B cell (primary cell): ENCODE measurements at regions not wholly inside any gene's neighbourhood (a gene's known extent, or its start where the extent isn't known, plus 50 kb on each side); places are given as distances from the start of the nearest gene placed in this dataset.

Experiments
- ATAC-seq: fragments of 200-7000 bp; cut with Tn5 transposase; one replicate; pipeline ENCODE4 v1.10.0; 2021; ENCODE audit warnings: low read depth, mild to moderate bottlenecking, moderate number of reproducible peaks, moderate library complexity
- CTCF ChIA-PET: fragments of 350-600 bp; sonication (Branson Sonifier 250); formaldehyde crosslinking; loops from one replicate; lab custom pipeline; 2021; ENCODE audit warnings: antibody characterized with exemption, inconsistent platforms; lab: Charles Lee
- POLR2A ChIA-PET: fragments of 350-600 bp; sonication (Branson Sonifier 250); formaldehyde crosslinking; loops from one replicate; lab custom pipeline; 2021; ENCODE audit warnings: antibody characterized with exemption; lab: Charles Lee
- DNase-seq: peaks from one replicate; pipeline ENCODE4 v3.0.0; 2013
- H2AFZ ChIP-seq: 2 replicates; pipeline ENCODE4 v1.6.1; 2012; ENCODE audit warnings: mild to moderate bottlenecking, low read depth, low read length; ENCODE audit not compliant: insufficient read depth, poor library complexity, severe bottlenecking
- H3K27ac ChIP-seq, 2 donors: 1 replicate in 1 of 2; 2 replicates in 1 of 2; pipeline ENCODE4 v1.5.1; 2012 to 2013; ENCODE audit warnings: low read length in 2 of 2, mild to moderate bottlenecking in 2 of 2, moderate library complexity in 1 of 2
- H3K27me3 ChIP-seq, 4 experiments: fragments of 200-600 bp in 1 of 4; sonication (generic) in 1 of 4; replicated peaks in 1 of 4; 1 replicate in 2 of 4; 2 replicates in 2 of 4; pipeline versions ENCODE4 v1.6.1 to v1.7.0; 2013 to 2016; ENCODE audit warnings: low read length in 3 of 4, mild to moderate bottlenecking in 2 of 4, mixed read lengths in 1 of 4, moderate library complexity in 1 of 4; ENCODE audit not compliant: insufficient read depth in 4 of 4, control insufficient read depth in 3 of 4; ENCODE audit errors: control extremely low read depth in 1 of 4
- H3K36me3 ChIP-seq, 2 experiments: replicated peaks in 1 of 2; 1 replicate in 1 of 2; 2 replicates in 1 of 2; pipeline versions ENCODE4 v1.6.1 to v1.7.1; 2013; ENCODE audit warnings: low read length in 1 of 2; ENCODE audit not compliant: insufficient read depth in 2 of 2, control insufficient read depth in 1 of 2; ENCODE audit errors: control extremely low read depth in 1 of 2, extremely low read depth in 1 of 2
- H3K4me1 ChIP-seq, 2 donors: fragments of 200-600 bp in 1 of 2; sonication (generic) in 1 of 2; 1 replicate in 1 of 2; 2 replicates in 1 of 2; pipeline versions ENCODE4 v1.5.1 to v1.6.1; 2013 to 2017; ENCODE audit warnings: low read length in 2 of 2; ENCODE audit not compliant: control insufficient read depth in 2 of 2, insufficient read depth in 2 of 2
- H3K4me2 ChIP-seq: replicated peaks from 2 replicates; pipeline ENCODE3; 2012; ENCODE audit warnings: mild to moderate bottlenecking, low read depth, low read length; ENCODE audit not compliant: poor library complexity, severe bottlenecking
- H3K4me3 ChIP-seq, 5 experiments: fragments of 200-600 bp in 1 of 5; sonication (generic) in 1 of 5; 1 replicate in 3 of 5; 2 replicates in 2 of 5; pipeline versions ENCODE4 v1.5.1 to v1.7.0; 2011 to 2016; ENCODE audit warnings: low read length in 4 of 5, mild to moderate bottlenecking in 4 of 5, low read depth in 2 of 5, control low read depth in 1 of 5, moderate library complexity in 1 of 5; ENCODE audit not compliant: insufficient read depth in 1 of 5; ENCODE audit errors: control extremely low read depth in 1 of 5, extremely low read depth in 1 of 5
- H3K79me2 ChIP-seq: fragments of 200-600 bp; sonication (generic); one replicate; pipeline ENCODE4 v1.6.0; 2016; ENCODE audit warnings: low read length; ENCODE audit not compliant: control insufficient read depth, insufficient read depth
- H3K9ac ChIP-seq: fragments of 200-600 bp; sonication (generic); 2 replicates; pipeline ENCODE4 v1.6.1; 2017; ENCODE audit warnings: mild to moderate bottlenecking, low read length, moderate library complexity
- H3K9me3 ChIP-seq, 3 donors: one replicate each; pipeline versions ENCODE4 v1.6.1 to v1.7.1; 2013; ENCODE audit warnings: low read length in 2 of 3; ENCODE audit not compliant: control insufficient read depth in 2 of 3, insufficient read depth in 1 of 3; ENCODE audit errors: control extremely low read depth in 1 of 3
- H4K20me1 ChIP-seq: 2 replicates; pipeline ENCODE4 v1.6.0; 2012; ENCODE audit warnings: mild to moderate bottlenecking, low read length; ENCODE audit not compliant: insufficient read depth, control insufficient read depth, poor library complexity, severe bottlenecking
- H3K27ac Mint-ChIP-seq: one replicate; pipeline ENCODE4 v1.8.0; 2021; ENCODE audit warnings: mixed read lengths
- H3K27me3 Mint-ChIP-seq: one replicate; pipeline ENCODE4 v1.8.0; 2021; ENCODE audit warnings: mixed read lengths
- H3K4me1 Mint-ChIP-seq: one replicate; pipeline ENCODE4 v1.8.0; 2021; ENCODE audit warnings: mixed read lengths
- H3K4me3 Mint-ChIP-seq: one replicate; pipeline ENCODE4 v1.8.0; 2021; ENCODE audit warnings: mixed read lengths
- H3K9me3 Mint-ChIP-seq: one replicate; pipeline ENCODE4 v1.8.0; 2022; ENCODE audit warnings: mixed read lengths; ENCODE audit not compliant: insufficient read depth
- EZH2 ChIP-seq: IDR thresholded peaks from 2 replicates; pipeline ENCODE4 v1.6.1; 2012; ENCODE audit warnings: borderline replicate concordance, low read depth, mild to moderate bottlenecking, moderate library complexity, low read length; ENCODE audit not compliant: insufficient read depth, poor library complexity, severe bottlenecking
- WGBS: methylation state at CpG from one replicate; pipeline ENCODE4 v1.1.5; 2013; ENCODE audit warnings: missing lambda C conversion rate; ENCODE audit not compliant: insufficient coverage; 5-methylcytosine and 5-hydroxymethylcytosine counted together
- intact Hi-C: fragments of 100-400 bp; cut with micrococcal nuclease; formaldehyde crosslinking; loops from one replicate; pipeline ENCODE4 v1.10.0; 2022
- TF ChIP-seq, protein P1 (sequence below): fragments of 200-600 bp; IDR thresholded peaks from one replicate; pipeline ENCODE4 v1.8.0; 2022; ENCODE audit warnings: antibody characterized with exemption, mild to moderate bottlenecking

DNA sequence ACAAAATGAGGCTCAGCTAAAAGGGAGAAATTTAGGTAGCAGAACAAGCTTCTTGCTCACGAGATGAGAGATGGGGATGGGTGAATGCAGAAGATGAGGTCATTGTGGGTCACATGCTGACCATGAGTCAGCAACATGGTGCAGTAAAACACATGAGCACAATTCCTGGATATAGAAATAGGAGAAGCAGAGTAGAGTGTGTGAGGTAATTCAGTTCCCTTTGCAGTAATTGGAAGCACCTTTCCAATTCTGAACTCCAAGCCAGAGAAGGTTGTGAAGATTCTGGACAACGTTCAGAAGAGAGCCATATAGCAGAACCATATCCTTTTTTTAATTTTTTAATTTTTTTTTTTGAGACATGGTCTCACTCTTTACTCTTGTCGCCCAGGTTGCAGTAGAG, 62.0 kb upstream of the LMNTD1 start:
- no peak for DNase-seq
- Histone ChIP-seq H3K9ac (no peak overlapping the region), H3K4me2 (no peak overlapping the region), H3K27me3 (no peaks in the 10 kb centered on the region), H3K4me1 (no peaks in the 10 kb centered on the region), H3K9me3 (peaks cover 0 to 1% (median 0%) of the 10 kb centered on the region in 3 donors), H3K79me2 (no peaks in the 10 kb centered on the region), H3K27ac (no peak overlapping the region), H4K20me1 (no peaks in the 10 kb centered on the region), H3K36me3 (no peaks in the 10 kb centered on the region), H2AFZ (no peak overlapping the region), H3K4me3 (no peak overlapping the region)
- no peaks in the 10 kb centered on the region for H3K9me3 Mint-ChIP-seq
- intact Hi-C loops = no loop called here
- H3K27ac Mint-ChIP-seq = no peak overlapping the region
- ChIA-PET POLR2A (no interaction called here), CTCF (no interaction called here)
- no peak for ATAC-seq
- no peak overlapping the region for H3K4me3 Mint-ChIP-seq
- TF ChIP-seq EZH2 = no peak
- TF ChIP-seq, protein P1, sequence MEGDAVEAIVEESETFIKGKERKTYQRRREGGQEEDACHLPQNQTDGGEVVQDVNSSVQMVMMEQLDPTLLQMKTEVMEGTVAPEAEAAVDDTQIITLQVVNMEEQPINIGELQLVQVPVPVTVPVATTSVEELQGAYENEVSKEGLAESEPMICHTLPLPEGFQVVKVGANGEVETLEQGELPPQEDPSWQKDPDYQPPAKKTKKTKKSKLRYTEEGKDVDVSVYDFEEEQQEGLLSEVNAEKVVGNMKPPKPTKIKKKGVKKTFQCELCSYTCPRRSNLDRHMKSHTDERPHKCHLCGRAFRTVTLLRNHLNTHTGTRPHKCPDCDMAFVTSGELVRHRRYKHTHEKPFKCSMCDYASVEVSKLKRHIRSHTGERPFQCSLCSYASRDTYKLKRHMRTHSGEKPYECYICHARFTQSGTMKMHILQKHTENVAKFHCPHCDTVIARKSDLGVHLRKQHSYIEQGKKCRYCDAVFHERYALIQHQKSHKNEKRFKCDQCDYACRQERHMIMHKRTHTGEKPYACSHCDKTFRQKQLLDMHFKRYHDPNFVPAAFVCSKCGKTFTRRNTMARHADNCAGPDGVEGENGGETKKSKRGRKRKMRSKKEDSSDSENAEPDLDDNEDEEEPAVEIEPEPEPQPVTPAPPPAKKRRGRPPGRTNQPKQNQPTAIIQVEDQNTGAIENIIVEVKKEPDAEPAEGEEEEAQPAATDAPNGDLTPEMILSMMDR = no peak
- no peaks in the 10 kb centered on the region for H3K4me1 Mint-ChIP-seq
- peaks cover 17% of the 10 kb centered on the region for H3K27me3 Mint-ChIP-seq
- WGBS = 100% methylated on average over 1 of the region's 3 CpGs

- ATAC-seq (no peak), DNase-seq (no peak)
- Histone ChIP-seq H3K9me3 (no peaks in the 10 kb centered on the region), H3K27ac (no peak overlapping the region), H3K27me3 (no peaks in the 10 kb centered on the region), H3K4me1 (no peaks in the 10 kb centered on the region), H4K20me1 (no peaks in the 10 kb centered on the region), H2AFZ (no peak overlapping the region), H3K9ac (no peak overlapping the region), H3K4me2 (no peak overlapping the region), H3K79me2 (no peaks in the 10 kb centered on the region), H3K4me3 (no peak overlapping the region), H3K36me3 (no peaks in the 10 kb centered on the region)
- no peak overlapping the region for H3K4me3 Mint-ChIP-seq
- POLR2A ChIA-PET = no interaction called here
- TF ChIP-seq, protein P1 = no peak
- TF ChIP-seq EZH2 = no peak
- H3K27ac Mint-ChIP-seq = no peak overlapping the region
- intact Hi-C loops = no loop called here
- H3K9me3 Mint-ChIP-seq = no peaks in the 10 kb centered on the region
- no CpG with 5 or more reads among the region's 1 CpG for WGBS
- H3K27me3 Mint-ChIP-seq = peaks cover 17% of the 10 kb centered on the region
- no peaks in the 10 kb centered on the region for H3K4me1 Mint-ChIP-seq
- CTCF ChIA-PET = no interaction called here
These were observed 63.2 kb upstream of the LMNTD1 start for GRCh38 chr12:25616286-25616685.
